ENCODE measurements at regions not wholly inside any gene's neighbourhood (a gene's known extent, or its start where the extent isn't known, plus 50 kb on each side); places are given as distances from the start of the nearest gene placed in this dataset.

GRCh38 chr12:34214011-34214410, 191.7 kb downstream of the ALG10 start:
- no peaks in the 10 kb centered on the region for H3K9me3 ChIP-seq (ENCODE audit: control insufficient read depth, insufficient read depth, low read depth, low read length)
- CTCF ChIA-PET, result interaction anchor here (0.6 kb wide), 1 partner anchor 215 kb away, joined by 3 read pairs; no protein-coding TSS in a partner anchor
- no peak overlapping the region for H3K4me3 ChIP-seq (ENCODE audit: low read depth, low read length)
- no peaks in the 10 kb centered on the region for H3K36me3 ChIP-seq (ENCODE audit: control insufficient read depth in 2 of 2, insufficient read depth in 1 of 2, low read length in 2 of 2)
- no peak overlapping the region for H3K27ac ChIP-seq (ENCODE audit: extremely low read depth, low read depth, low read length)
- POLR2A ChIA-PET, result no interaction called here
- no peaks in the 10 kb centered on the region for H3K4me1 ChIP-seq (ENCODE audit: control insufficient read depth, insufficient read depth, low read length)
- TF ChIP-seq ZNF658 (tag by site-specific recombination; IDR thresholded peaks at IDR 0.05) (no peak), OSR2 (tag by site-specific recombination; IDR thresholded peaks at IDR 0.05) (no peak), EGR2 (tag by site-specific recombination; IDR thresholded peaks at IDR 0.05; ENCODE audit: low read depth) (0 out of 2 replicates have a peak, but pooled peaks have one; percentile 16), ZFP69B (tag by site-specific recombination; IDR thresholded peaks at IDR 0.05) (no peak)

DNA sequence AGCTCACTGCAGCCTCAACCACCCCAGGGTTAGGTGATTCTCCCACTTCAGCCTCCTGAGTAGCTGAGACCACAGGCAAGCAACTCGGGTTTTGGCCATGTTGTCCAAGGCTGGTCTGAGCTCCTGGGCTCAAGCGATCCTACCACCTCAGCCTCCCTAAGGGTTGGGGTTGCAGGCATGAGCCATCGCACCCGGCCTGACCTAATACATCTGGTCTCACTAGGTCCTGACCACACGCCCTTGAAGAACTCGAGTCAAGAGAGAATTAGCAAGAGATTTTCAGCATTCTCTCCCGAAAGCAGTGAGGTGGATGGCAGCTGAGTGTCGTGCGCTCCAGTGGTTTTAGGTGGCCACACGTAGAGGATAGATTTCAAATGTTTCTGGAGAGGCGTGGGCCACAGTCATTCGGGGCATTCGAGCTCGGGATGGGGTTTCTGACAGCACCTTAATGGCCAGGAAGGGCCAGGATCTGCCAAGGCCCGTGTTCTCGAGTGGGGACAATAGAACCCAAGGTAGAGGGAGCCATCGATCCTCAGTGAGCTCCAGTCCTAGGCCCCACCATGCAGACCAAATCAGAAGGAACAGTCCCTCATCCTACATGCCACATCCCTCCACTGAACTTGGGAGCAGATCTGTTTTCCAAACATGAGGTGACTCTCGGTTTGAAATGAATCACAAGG, 193.1 kb downstream of the ALG10 start:
- H3K27ac ChIP-seq (ENCODE audit: extremely low read depth, low read depth, low read length), result no peak overlapping the region
- POLR2A ChIA-PET, result no interaction called here
- no peaks in the 10 kb centered on the region for H3K36me3 ChIP-seq (ENCODE audit: control insufficient read depth in 2 of 2, insufficient read depth in 1 of 2, low read length in 2 of 2)
- no peak overlapping the region for H3K4me3 ChIP-seq (ENCODE audit: low read depth, low read length)
- CTCF ChIA-PET, result interaction anchor here (0.6 to 2.5 kb wide), 4 partner anchors 8 to 105 kb away, joined by 3 to 8 read pairs (median 4); no protein-coding TSS in a partner anchor
- no peaks in the 10 kb centered on the region for H3K4me1 ChIP-seq (ENCODE audit: control insufficient read depth, insufficient read depth, low read length)
- H3K9me3 ChIP-seq (ENCODE audit: control insufficient read depth, insufficient read depth, low read depth, low read length), result no peaks in the 10 kb centered on the region
- no peak for TF ChIP-seq EGR2 (tag by site-specific recombination; IDR thresholded peaks at IDR 0.05; ENCODE audit: low read depth)
- no peak for TF ChIP-seq GLIS1 (tag by site-specific recombination; IDR thresholded peaks at IDR 0.05)
- TF ChIP-seq HOXA7 (CRISPR knock-in tag; IDR thresholded peaks at IDR 0.05; ENCODE audit: borderline replicate concordance), result no peak
- no peak for TF ChIP-seq ZIC2 (tag by site-specific recombination; IDR thresholded peaks at IDR 0.05)
- TF ChIP-seq ZBTB44 (tag by site-specific recombination; IDR thresholded peaks at IDR 0.05), result no peak
- TF ChIP-seq, protein P1, sequence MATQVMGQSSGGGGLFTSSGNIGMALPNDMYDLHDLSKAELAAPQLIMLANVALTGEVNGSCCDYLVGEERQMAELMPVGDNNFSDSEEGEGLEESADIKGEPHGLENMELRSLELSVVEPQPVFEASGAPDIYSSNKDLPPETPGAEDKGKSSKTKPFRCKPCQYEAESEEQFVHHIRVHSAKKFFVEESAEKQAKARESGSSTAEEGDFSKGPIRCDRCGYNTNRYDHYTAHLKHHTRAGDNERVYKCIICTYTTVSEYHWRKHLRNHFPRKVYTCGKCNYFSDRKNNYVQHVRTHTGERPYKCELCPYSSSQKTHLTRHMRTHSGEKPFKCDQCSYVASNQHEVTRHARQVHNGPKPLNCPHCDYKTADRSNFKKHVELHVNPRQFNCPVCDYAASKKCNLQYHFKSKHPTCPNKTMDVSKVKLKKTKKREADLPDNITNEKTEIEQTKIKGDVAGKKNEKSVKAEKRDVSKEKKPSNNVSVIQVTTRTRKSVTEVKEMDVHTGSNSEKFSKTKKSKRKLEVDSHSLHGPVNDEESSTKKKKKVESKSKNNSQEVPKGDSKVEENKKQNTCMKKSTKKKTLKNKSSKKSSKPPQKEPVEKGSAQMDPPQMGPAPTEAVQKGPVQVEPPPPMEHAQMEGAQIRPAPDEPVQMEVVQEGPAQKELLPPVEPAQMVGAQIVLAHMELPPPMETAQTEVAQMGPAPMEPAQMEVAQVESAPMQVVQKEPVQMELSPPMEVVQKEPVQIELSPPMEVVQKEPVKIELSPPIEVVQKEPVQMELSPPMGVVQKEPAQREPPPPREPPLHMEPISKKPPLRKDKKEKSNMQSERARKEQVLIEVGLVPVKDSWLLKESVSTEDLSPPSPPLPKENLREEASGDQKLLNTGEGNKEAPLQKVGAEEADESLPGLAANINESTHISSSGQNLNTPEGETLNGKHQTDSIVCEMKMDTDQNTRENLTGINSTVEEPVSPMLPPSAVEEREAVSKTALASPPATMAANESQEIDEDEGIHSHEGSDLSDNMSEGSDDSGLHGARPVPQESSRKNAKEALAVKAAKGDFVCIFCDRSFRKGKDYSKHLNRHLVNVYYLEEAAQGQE (tag by site-specific recombination; IDR thresholded peaks at IDR 0.05), result no peak
- no peak for TF ChIP-seq ZNF768 (tag by site-specific recombination; IDR thresholded peaks at IDR 0.05)
- TF ChIP-seq, protein P2, sequence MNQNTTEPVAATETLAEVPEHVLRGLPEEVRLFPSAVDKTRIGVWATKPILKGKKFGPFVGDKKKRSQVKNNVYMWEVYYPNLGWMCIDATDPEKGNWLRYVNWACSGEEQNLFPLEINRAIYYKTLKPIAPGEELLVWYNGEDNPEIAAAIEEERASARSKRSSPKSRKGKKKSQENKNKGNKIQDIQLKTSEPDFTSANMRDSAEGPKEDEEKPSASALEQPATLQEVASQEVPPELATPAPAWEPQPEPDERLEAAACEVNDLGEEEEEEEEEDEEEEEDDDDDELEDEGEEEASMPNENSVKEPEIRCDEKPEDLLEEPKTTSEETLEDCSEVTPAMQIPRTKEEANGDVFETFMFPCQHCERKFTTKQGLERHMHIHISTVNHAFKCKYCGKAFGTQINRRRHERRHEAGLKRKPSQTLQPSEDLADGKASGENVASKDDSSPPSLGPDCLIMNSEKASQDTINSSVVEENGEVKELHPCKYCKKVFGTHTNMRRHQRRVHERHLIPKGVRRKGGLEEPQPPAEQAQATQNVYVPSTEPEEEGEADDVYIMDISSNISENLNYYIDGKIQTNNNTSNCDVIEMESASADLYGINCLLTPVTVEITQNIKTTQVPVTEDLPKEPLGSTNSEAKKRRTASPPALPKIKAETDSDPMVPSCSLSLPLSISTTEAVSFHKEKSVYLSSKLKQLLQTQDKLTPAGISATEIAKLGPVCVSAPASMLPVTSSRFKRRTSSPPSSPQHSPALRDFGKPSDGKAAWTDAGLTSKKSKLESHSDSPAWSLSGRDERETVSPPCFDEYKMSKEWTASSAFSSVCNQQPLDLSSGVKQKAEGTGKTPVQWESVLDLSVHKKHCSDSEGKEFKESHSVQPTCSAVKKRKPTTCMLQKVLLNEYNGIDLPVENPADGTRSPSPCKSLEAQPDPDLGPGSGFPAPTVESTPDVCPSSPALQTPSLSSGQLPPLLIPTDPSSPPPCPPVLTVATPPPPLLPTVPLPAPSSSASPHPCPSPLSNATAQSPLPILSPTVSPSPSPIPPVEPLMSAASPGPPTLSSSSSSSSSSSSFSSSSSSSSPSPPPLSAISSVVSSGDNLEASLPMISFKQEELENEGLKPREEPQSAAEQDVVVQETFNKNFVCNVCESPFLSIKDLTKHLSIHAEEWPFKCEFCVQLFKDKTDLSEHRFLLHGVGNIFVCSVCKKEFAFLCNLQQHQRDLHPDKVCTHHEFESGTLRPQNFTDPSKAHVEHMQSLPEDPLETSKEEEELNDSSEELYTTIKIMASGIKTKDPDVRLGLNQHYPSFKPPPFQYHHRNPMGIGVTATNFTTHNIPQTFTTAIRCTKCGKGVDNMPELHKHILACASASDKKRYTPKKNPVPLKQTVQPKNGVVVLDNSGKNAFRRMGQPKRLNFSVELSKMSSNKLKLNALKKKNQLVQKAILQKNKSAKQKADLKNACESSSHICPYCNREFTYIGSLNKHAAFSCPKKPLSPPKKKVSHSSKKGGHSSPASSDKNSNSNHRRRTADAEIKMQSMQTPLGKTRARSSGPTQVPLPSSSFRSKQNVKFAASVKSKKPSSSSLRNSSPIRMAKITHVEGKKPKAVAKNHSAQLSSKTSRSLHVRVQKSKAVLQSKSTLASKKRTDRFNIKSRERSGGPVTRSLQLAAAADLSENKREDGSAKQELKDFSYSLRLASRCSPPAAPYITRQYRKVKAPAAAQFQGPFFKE (tag by site-specific recombination; IDR thresholded peaks at IDR 0.05; ENCODE audit: borderline replicate concordance), result no peak
